ENCODE measurements at regions not wholly inside any gene's neighbourhood (a gene's known extent, or its start where the extent isn't known, plus 50 kb on each side); places are given as distances from the start of the nearest gene placed in this dataset.
"Not testable (repeated sequence)": the region's sequence is repeated elsewhere in the genome, so short reads cannot be mapped to it uniquely, and the experiment has no call there.

DNA sequence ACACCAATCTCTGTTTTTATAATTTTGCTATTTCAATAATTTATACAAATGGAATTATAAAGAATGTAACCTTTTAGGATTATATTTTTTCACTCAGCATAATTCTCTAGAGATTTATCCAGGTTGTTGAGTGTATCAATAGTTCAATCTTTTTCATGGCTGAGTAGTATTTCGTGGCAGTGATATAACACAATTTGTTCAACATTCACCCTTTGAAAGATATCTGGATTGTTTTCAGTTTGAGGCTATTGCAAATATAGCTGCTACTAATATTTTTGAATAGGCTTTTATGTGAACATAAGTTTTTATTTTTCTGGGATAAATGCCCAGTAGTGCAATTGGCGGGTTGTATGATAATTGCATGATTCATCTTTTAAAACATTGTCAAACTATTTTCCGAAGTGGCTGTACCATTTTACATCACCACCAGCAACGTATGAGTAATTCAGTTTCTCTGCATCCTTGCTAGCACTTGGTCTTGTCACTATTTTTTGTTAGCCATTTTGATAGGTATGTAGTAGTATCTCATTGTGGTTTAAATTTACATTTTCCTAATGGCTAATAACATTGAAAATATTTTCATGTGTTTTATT is 55.6 kb upstream of the ABCD3 start:
- no peak for DNase-seq

DNA sequence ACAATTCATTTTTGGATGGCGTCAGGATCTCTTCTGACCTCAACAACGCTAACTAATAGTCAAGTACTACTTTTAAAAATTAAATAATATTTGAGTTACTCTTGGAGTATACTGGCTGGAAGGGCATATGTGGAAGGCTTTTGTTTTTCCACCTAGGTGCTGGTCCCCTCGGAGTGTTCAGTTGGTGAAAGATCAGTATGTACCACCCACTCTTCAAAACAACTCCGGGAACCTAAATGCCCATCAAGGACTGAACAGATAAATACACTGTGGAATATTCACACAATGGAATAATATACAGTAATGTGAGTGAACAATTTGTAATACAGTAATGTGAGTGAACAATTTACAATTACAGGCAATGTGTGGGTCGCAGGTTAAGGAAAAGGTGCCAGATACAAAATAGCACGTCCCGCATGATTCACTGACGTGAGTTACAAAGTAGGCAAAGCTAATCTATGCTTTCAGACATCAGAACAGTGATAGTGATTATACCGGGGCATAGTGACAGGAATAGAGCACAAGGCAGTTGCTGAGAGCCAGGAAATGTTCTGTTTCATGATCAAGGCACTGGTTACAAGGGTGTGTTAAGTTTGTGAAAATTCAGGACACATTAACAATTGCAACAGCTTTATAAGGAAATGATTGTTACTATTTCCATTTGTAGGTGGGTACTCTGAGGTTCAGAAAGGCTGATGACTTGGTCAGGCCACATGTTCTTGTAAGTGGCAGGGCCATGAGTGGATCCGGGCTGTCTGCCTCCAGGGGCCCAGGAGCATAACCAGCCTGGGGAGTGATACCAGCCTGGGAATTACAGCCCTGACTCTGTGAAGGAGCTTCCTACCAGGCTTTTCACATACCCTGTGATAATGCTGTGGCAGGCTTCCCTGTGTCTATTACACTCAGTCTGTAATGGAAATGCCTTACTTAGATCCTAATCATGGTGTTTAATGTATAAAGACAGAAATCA is 59.3 kb upstream of the ABCD3 start:
- no peak for DNase-seq

GRCh38 chr1:94357661-94358060 is 60.5 kb upstream of the ABCD3 start:
- no peak for DNase-seq

GRCh38 chr1:94355485-94355980 is 62.7 kb upstream of the ABCD3 start:
- no peak for DNase-seq

DNA sequence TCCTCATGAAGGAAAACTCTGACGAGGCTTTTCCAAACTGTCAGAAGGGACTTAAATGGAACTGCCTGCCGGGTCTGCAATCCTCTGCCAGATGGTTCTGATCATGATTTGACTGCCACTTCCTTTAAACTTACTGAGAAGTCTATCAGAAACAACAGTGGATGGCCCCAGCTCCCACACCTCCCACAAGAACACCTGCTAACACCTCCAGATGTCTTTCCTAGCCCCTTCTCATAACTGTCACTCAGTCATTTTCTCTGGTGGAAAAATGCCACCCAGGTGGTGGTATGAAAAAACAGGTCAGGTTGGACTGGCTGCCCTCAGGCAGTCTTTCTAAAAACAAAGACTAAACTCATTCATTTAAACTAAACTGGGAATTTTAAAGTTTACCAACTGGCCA is 66.7 kb upstream of the ABCD3 start:
- no peak for DNase-seq

GRCh38 chr1:94350350-94350924 is 67.8 kb upstream of the ABCD3 start:
- no peak for DNase-seq

- DNase-seq, result no peak
Measured at GRCh38 chr1:94349853-94350252, 68.3 kb upstream of the ABCD3 start.

GRCh38 chr1:94348386-94348785 is 69.8 kb upstream of the ABCD3 start:
- DNase-seq, result not testable (repeated sequence)

GRCh38 chr1:94345148-94345721 is 73.0 kb upstream of the ABCD3 start:
- DNase-seq, result no peak

DNA sequence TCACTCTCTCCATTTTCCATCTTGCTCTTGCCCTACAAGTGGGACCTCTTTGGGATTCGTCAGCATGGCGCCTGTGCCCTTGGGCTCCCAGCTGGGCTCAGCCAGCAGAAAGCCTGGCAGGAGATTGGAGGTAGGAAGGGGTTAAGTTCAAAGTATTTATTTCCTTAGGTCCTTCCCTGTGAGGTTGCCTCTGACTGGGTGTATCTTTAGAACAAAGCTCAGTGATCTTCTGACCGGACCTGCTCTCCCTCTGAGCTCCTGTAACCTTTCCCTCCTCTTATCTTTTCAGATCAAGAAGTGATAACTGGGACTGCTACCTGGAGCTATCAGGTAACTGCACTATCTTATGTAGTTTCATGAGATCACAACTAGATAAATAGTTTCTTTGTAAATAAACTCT is 75.8 kb upstream of the ABCD3 start:
- no peak for DNase-seq

DNA sequence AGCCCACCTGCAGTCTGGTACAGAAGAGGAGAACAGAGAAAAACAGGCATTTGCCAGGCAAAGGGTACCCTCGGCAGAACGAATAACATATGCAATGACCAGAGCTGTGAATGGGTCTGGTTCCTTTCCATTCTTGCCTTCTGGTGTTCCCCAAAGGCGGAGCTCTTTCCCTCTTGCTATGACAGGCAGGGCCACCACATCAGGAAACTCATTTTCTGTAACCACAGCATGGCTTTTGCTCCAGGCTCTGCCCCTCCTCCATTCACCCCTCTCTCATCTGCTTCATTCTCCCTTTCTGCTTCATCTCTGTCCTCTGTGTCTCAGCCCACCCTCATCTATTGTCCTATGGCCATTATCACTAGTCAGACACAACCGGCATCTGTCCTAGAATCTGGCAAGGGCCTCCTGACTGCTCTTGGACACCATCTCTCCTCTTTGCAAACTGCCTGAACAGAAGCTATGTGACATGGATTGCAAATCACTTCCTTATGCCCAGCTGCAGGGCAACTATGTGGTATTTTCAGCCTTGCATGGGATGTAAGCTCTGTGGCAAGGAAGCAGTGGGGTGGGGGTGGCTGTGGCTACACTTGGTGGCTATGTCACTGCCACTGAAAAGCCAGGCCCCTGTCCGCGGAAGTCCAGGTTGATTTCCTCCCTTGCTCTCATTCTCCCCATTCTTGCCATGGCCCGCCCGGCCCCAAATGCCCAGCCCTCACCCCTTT is 78.8 kb upstream of the ABCD3 start:
- peak; percentile 76 for DNase-seq

DNA sequence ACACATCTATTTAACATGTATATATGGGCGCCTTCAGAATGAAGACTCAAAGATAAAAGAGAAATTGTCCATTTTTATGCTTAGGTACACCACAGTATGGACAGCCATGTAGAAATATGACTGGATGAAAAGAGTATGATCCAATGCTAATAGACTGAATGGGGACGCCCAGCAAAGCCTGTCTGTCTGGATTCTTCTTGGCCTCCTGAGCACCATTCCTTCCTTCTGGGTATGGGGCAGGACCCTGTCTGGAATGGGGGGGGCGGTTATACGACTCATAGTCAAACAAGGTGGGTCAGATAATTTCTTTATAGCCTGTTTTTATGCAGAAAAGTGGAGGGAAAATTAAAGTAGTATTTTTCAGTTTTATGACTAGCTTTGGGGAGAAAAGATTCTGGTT is 81.2 kb upstream of the ABCD3 start:
- no peak for DNase-seq

- peak; percentile 30 for DNase-seq
Measured at GRCh38 chr1:94335950-94336349, 82.2 kb upstream of the ABCD3 start.

- DNase-seq, result no peak
Measured at GRCh38 chr1:94335447-94335846, 82.7 kb upstream of the ABCD3 start.

GRCh38 chr1:94334764-94335163 is 83.4 kb upstream of the ABCD3 start:
- no peak for DNase-seq

DNA sequence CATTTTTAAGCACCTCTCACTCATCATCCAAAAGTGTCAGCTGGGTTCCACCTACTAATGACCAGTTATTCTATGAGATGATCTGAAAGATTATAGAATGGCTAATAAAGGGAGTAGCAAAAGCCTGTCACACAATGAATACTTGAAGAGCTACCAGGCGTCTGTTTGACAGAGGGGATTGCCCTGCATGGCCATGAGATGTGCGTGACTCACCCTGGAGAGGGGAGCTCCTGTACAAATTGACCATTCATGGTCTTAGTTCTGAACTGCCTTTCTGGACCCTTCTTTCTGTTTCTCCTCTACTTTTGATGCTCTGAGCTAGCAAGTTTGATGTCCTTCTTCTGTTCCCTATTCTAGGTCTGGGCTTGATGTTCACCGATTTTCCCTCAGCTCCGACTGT is 85.2 kb upstream of the ABCD3 start:
- DNase-seq, result no peak

- DNase-seq, result no peak
Measured at GRCh38 chr1:94332516-94332915, 85.7 kb upstream of the ABCD3 start.

DNA sequence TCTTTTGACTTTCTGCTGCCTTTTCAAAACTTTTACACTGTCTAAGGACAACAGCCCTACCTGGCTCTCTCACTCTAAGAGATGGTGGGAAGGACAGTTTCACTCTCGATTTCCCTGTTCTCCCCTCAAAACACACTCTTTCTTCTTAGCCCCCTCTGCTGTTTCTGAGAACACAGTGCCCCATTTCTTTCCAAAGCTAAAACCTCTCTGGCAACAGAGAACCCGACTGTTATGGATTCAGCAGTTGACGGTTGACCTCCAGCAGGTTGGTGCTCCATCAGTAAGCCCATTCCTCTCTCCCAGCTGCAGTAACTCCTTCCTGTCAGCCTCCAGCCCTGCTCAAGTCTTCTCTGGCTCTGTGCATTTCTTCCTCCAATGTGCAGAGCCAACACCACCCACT is 88.2 kb upstream of the ABCD3 start:
- peak; percentile 7 for DNase-seq

GRCh38 chr1:94329276-94329675 is 88.9 kb upstream of the ABCD3 start:
- DNase-seq, result no peak

DNA sequence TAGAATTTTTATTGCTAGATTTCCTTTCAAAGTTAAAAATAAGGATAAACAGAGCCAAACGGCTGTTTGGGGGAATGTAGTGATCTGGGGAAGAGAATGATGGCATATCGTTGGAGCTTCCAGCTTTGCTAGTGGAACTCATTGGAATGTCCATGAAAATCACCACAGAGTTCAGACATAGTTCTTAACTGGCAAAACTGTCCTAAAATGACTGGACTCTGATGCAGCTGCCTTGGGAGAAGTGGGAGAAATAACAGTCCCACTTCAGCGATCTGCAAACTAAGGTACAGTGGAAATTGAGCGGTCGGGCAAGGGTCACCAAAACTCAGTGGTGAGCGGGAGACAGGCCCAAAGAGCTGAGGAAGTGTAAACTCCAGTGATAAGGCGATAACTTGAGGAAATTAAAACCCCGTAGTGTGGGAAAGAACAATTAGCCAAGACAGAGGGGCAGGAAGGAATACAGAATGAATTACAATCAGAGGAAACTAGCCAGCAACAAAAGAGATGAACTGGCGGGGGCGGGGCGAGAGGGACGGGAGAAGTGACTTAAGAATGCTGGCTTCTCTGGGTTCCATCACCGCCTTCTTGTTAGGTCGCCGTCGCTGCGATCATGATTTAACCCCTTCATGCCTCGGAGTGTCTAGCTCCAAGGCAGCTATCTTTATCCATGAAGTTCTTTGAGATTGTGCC is 89.8 kb upstream of the ARHGAP29 start:
- no peak for DNase-seq

DNA sequence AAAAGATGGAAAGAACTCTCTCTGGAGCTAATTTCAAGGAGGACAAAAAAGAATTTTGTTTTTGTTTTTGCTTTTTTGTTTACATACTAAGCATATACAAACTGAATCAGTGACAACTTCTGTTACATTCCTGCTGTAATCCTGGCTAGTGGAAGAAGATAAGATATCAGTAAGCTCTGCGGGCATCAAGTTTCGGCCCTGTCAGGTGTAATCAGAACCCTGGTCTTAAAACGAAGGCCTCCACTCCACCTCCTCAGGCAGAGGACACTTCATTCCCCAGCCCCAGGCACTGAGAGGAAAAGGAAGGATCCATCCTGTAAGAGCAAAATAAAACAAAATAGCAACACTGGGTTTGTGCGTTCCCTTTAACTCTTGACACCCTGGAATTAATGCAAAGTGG is 88.9 kb upstream of the ARHGAP29 start:
- no peak for DNase-seq
